Uterus (tissue), 3 donors: ENCODE measurements at regions not wholly inside any gene's neighbourhood (a gene's known extent, or its start where the extent isn't known, plus 50 kb on each side); places are given as distances from the start of the nearest gene placed in this dataset.

Source experiments
- DNase-seq, 2 donors: peaks; one replicate each; pipeline ENCODE4 v3.0.0-alpha.2; 2019 to 2020
- H3K27ac ChIP-seq, 2 donors: fragments of 200-600 bp; sonication (generic); 1 replicate in 1 of 2; 2 replicates in 1 of 2; pipeline ENCODE4 v1.5.1; 2016 to 2018
- H3K27me3 ChIP-seq, 2 donors: fragments of 200-600 bp; sonication (generic); one replicate each; pipeline ENCODE4 v1.5.1; 2018 to 2019; ENCODE audit warnings: control low read depth in 1 of 2
- H3K36me3 ChIP-seq, 2 donors: fragments of 200-600 bp; sonication (generic); one replicate each; pipeline ENCODE4 v1.5.1; 2019; ENCODE audit warnings: control low read depth in 1 of 2
- H3K4me1 ChIP-seq, 2 donors: fragments of 200-600 bp; sonication (generic); one replicate each; pipeline ENCODE4 v1.5.1; 2018 to 2019; ENCODE audit warnings: control low read depth in 1 of 2
- H3K4me3 ChIP-seq, 2 donors: fragments of 200-600 bp; sonication (generic); 1 replicate in 1 of 2; 2 replicates in 1 of 2; pipeline ENCODE4 v1.5.1; 2018 to 2019; ENCODE audit warnings: mild to moderate bottlenecking in 1 of 2
- H3K9me3 ChIP-seq, 2 donors: fragments of 200-600 bp; sonication (generic); one replicate each; pipeline ENCODE4 v1.5.1; 2019; ENCODE audit warnings: control low read depth in 1 of 2
- POLR2A ChIP-seq, 2 donors: fragments of 450-650 bp; IDR thresholded peaks; one replicate each; pipeline ENCODE4 v1.6.1; 2016; ENCODE audit warnings: antibody characterized with exemption in 2 of 2, mild to moderate bottlenecking in 1 of 2, moderate library complexity in 1 of 2
- intact Hi-C: fragments of 100-400 bp; cut with DNase I; formaldehyde crosslinking; loops from one replicate; pipeline ENCODE4 v1.15.1; 2023; ENCODE audit warnings: low total_unique reads
- TF ChIP-seq, protein P1 (sequence below), 4 experiments: fragments of 200-600 bp in 2 of 4; fragments of 450-650 bp in 2 of 4; sonication (generic) in 2 of 4; IDR thresholded peaks; one replicate each; pipeline ENCODE4 v1.5.1; 2016 to 2019; ENCODE audit warnings: antibody characterized with exemption in 4 of 4, mild to moderate bottlenecking in 2 of 4, moderate library complexity in 1 of 4
- donor health status: DM: yes; HTN: yes; CAD: no.

DNA sequence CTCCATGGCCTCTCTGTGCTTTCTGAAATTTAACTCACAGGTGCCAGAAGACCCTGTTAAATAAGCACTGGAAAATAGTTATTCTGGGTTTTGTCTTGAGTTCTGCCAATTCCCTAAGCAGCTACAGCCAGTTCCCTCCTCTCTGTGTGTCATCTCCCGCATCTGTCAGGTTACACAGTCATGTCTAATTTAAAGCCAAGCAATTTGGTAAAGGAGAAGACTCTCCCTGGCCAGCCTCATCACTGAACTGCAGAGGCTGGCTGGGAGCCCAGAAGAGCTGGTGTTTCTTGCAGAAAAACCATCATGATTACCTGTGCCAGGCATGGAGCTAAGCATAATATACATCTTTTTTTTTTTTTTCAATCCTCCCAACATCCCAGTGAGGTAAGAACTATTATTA lies 141.3 kb upstream of the ZNF366 start:
- DNase-seq: peak; percentile 64 to 71
- Histone ChIP-seq H3K27ac (peak overlapping the region; percentile 50 to 76), H3K36me3 (no peaks in the 10 kb centered on the region), H3K4me1 (peaks cover 0 to 8% of the 10 kb centered on the region in 2 donors), H3K4me3 (no peak overlapping the region), H3K9me3 (no peaks in the 10 kb centered on the region), H3K27me3 (no peaks in the 10 kb centered on the region)
- intact Hi-C loops: no loop called here
- TF ChIP-seq, protein P1, sequence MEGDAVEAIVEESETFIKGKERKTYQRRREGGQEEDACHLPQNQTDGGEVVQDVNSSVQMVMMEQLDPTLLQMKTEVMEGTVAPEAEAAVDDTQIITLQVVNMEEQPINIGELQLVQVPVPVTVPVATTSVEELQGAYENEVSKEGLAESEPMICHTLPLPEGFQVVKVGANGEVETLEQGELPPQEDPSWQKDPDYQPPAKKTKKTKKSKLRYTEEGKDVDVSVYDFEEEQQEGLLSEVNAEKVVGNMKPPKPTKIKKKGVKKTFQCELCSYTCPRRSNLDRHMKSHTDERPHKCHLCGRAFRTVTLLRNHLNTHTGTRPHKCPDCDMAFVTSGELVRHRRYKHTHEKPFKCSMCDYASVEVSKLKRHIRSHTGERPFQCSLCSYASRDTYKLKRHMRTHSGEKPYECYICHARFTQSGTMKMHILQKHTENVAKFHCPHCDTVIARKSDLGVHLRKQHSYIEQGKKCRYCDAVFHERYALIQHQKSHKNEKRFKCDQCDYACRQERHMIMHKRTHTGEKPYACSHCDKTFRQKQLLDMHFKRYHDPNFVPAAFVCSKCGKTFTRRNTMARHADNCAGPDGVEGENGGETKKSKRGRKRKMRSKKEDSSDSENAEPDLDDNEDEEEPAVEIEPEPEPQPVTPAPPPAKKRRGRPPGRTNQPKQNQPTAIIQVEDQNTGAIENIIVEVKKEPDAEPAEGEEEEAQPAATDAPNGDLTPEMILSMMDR (IDR thresholded peaks at IDR 0.05): no peak
- TF ChIP-seq POLR2A (IDR thresholded peaks at IDR 0.05): no peak

DNA sequence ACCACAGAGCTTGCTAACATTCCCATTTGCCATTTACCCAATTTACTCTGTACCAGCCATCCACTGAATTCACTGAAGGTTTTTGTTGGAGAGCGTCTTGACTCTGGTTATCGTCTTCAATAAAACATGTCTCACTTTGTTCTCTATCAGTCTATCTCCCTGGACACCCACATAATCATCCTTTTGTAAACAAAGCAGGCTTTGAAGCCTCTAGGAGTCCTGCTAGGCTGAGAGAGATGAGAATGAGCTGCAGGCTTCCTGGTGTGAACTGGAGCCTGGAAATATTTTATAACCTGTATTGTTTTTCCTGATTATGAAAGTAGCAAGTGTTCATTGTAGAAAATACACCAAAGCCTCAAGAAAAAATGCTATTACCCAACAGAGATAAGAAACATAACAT lies 140.6 kb upstream of the ZNF366 start:
- TF ChIP-seq, protein P1 (IDR thresholded peaks at IDR 0.05): no peak
- TF ChIP-seq POLR2A (IDR thresholded peaks at IDR 0.05): no peak
- H3K27ac ChIP-seq: peak overlapping the region; percentile 50 to 76
- no peak overlapping the region for H3K4me3 ChIP-seq
- H3K27me3 ChIP-seq: no peaks in the 10 kb centered on the region
- peak in 1 of 2 donors; percentile 39 for DNase-seq
- no peaks in the 10 kb centered on the region for H3K36me3 ChIP-seq
- H3K9me3 ChIP-seq: no peaks in the 10 kb centered on the region
- intact Hi-C loops: no loop called here
- H3K4me1 ChIP-seq: peaks cover 0 to 8% of the 10 kb centered on the region in 2 donors

DNA sequence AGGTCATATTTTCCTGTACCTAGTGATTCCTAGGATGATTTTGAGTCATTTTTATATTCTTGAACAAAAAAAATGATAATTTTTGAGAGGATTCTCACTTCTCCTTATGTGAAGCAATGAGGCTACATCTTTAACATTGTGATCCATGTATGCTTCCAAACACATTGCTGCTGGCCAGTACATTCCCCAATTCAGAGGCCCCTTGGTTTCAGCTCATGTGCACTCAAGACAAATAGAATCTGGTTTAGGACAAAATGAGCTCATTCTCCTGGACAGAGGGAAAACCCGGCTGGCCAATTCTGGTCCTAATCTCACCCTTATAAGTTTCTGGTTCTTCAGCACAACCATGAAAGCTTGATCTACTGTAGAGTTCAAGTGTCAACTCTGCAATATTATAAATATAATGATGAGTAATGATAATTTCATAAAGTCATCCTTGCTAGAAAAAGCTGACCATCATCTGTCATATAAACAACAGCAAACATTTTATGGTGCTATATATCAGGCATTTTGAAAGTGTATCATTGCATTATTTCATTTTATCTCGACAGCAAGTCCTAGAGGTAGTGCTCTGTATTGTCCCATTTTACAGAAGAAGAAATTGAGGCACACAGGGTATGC lies 139.1 kb upstream of the ZNF366 start:
- H3K4me1 ChIP-seq: peaks cover 0 to 8% of the 10 kb centered on the region in 2 donors
- TF ChIP-seq POLR2A (IDR thresholded peaks at IDR 0.05): no peak
- TF ChIP-seq, protein P1 (IDR thresholded peaks at IDR 0.05): no peak
- no peaks in the 10 kb centered on the region for H3K27me3 ChIP-seq
- H3K4me3 ChIP-seq: no peak overlapping the region
- no peaks in the 10 kb centered on the region for H3K36me3 ChIP-seq
- peak overlapping the region in 1 of 2 donors; percentile 76 for H3K27ac ChIP-seq
- H3K9me3 ChIP-seq: no peaks in the 10 kb centered on the region
- intact Hi-C loops: no loop called here
- DNase-seq: no peak

DNA sequence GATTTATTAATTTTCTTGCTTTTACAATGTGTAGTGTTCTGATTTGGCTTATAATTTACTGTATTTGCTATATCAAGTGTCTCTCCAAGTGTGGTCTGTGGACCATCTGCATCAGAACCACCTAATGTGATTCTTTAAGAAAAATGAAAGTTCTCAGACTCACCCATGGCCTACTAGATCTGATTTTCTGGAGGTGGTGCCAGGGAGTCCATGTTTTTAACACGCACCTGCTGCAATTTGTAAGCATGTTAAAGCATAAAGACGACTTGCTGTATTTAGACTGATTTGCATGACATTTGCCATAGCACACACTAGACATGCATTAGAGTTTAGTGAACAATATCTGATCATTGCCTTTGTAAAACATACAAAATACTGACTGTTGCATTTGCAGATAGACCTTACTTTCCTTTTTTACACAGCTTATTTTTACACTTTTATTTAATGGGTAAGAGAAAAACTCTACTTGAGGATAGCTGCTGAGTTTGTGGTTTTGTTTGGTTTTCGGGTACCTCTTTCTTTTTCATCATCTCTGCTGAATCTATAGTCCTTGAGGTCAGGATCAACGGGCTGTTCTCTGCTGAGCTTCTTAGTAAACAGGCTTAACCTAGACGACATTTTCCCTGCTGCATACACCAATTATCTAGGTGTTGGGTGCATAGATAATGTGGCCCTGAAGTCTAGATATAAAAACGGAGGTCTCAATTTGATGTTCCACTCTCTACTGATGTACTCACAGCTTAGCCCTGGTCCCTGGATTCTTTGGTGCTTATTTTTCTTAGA lies 138.0 kb upstream of the ZNF366 start:
- no peak overlapping the region for H3K4me3 ChIP-seq
- intact Hi-C loops: no loop called here
- H3K4me1 ChIP-seq: peaks cover 0 to 8% of the 10 kb centered on the region in 2 donors
- no peaks in the 10 kb centered on the region for H3K27me3 ChIP-seq
- TF ChIP-seq POLR2A (IDR thresholded peaks at IDR 0.05): no peak
- TF ChIP-seq, protein P1 (IDR thresholded peaks at IDR 0.05): no peak
- no peak overlapping the region for H3K27ac ChIP-seq
- H3K9me3 ChIP-seq: no peaks in the 10 kb centered on the region
- DNase-seq: no peak
- H3K36me3 ChIP-seq: no peaks in the 10 kb centered on the region

DNA sequence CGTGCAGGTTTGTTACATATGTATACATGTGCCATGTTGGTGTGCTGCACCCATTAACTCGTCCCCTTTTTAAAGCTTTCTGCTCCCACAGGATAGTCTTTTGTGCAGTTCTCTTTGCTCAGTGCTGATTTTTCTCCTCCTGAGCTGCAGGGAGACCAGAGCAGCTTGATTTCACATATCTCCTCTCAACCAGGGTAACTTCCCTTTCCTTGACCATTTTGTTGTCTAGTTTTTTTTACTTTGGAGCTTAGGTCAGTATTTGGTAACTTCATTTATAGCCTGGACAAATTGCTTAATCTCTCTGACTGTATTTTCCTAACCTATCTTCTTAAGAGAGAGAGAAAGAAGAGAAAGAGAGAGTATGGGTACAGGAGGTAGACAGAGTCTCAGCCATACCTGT lies 137.1 kb upstream of the ZNF366 start:
- Histone ChIP-seq H3K27me3 (no peaks in the 10 kb centered on the region), H3K36me3 (no peaks in the 10 kb centered on the region), H3K4me1 (peaks cover 0 to 8% of the 10 kb centered on the region in 2 donors), H3K27ac (no peak overlapping the region), H3K4me3 (no peak overlapping the region), H3K9me3 (no peaks in the 10 kb centered on the region)
- TF ChIP-seq, protein P1 (IDR thresholded peaks at IDR 0.05): no peak
- no peak for TF ChIP-seq POLR2A (IDR thresholded peaks at IDR 0.05)
- intact Hi-C loops: no loop called here
- DNase-seq: no peak
